OCI-LY7 (cell line): ENCODE measurements at regions not wholly inside any gene's neighbourhood (a gene's known extent, or its start where the extent isn't known, plus 50 kb on each side); places are given as distances from the start of the nearest gene placed in this dataset.

ENCODE experiments used
- BruUV-seq: library from RNA; stranded (reverse); fragments of 400-500 nt; replicated peaks from 2 replicates; lab custom pipeline; 2021; lab: Mats Ljungman, UMichigan
- CTCF ChIA-PET: fragments of 300-600 bp; sonication (Branson Sonifier 250); formaldehyde crosslinking; loops from one replicate; lab custom pipeline; 2022; ENCODE audit warnings: antibody characterized with exemption; ENCODE audit not compliant: unreplicated experiment; lab: Charles Lee
- POLR2A ChIA-PET: fragments of 300-600 bp; sonication (Branson Sonifier 250); formaldehyde crosslinking; loops from one replicate; lab custom pipeline; 2022; ENCODE audit warnings: antibody characterized with exemption; lab: Charles Lee
- DNase-seq: peaks from one replicate; pipeline ENCODE4 v3.0.0-alpha.2; 2015; ENCODE audit warnings: low spot score
- H2AFZ ChIP-seq: fragments of 200-600 bp; sonication (generic), shearing (Covaris generic); 2 replicates; pipeline ENCODE4 v1.6.1; 2014; ENCODE audit warnings: mild to moderate bottlenecking, antibody characterized with exemption, low read length, moderate library complexity
- H3K27ac ChIP-seq: fragments of 200-600 bp; sonication (generic); 2 replicates; pipeline ENCODE4 v1.5.1; 2014; ENCODE audit warnings: mixed run types, low read depth, mild to moderate bottlenecking, moderate library complexity, low read length, inconsistent platforms; ENCODE audit not compliant: poor library complexity, severe bottlenecking
- H3K36me3 ChIP-seq: fragments of 200-600 bp; sonication (generic); 2 replicates; pipeline ENCODE4 v1.6.1; 2014; ENCODE audit warnings: mild to moderate bottlenecking, antibody characterized with exemption, low read length, moderate library complexity, mixed read lengths; ENCODE audit not compliant: insufficient read depth
- H3K4me1 ChIP-seq: fragments of 200-600 bp; sonication (generic); 2 replicates; pipeline ENCODE4 v1.5.1; 2014; ENCODE audit warnings: mild to moderate bottlenecking, low read length; ENCODE audit not compliant: insufficient read depth, poor library complexity, severe bottlenecking
- H3K4me2 ChIP-seq: fragments of 200-600 bp; sonication (generic); 2 replicates; pipeline ENCODE4 v1.6.1; 2014; ENCODE audit warnings: mild to moderate bottlenecking, low read length
- H3K4me3 ChIP-seq: fragments of 200-600 bp; sonication (generic); 2 replicates; pipeline ENCODE4 v1.5.1; 2014; ENCODE audit warnings: mild to moderate bottlenecking, low read depth, low read length; ENCODE audit not compliant: poor library complexity, severe bottlenecking
- H3K79me2 ChIP-seq: fragments of 200-600 bp; sonication (generic); 2 replicates; pipeline ENCODE4 v1.6.1; 2016; ENCODE audit warnings: low read depth, mild to moderate bottlenecking, low read length, moderate library complexity, mixed read lengths; ENCODE audit not compliant: insufficient read depth
- H3K9me2 ChIP-seq: fragments of 200-600 bp; sonication (generic); 2 replicates; pipeline ENCODE4 v1.6.1; 2016; ENCODE audit warnings: mild to moderate bottlenecking, low read length, mixed read lengths; ENCODE audit not compliant: insufficient read depth
- H3K9me3 ChIP-seq: fragments of 200-600 bp; sonication (generic); 2 replicates; pipeline ENCODE4 v1.6.1; 2014; ENCODE audit warnings: mild to moderate bottlenecking, mixed run types, low read length, mixed read lengths
- H4K20me1 ChIP-seq: fragments of 200-600 bp; sonication (generic); 2 replicates; pipeline ENCODE4 v1.6.1; 2014; ENCODE audit warnings: mild to moderate bottlenecking, antibody characterized with exemption, low read length, moderate library complexity, mixed read lengths; ENCODE audit not compliant: insufficient read depth
- EZH2phosphoT487 ChIP-seq: fragments of 200-600 bp; sonication (generic); IDR thresholded peaks from 2 replicates; pipeline ENCODE4 v1.6.1; 2018; ENCODE audit warnings: low read depth, borderline replicate concordance, mild to moderate bottlenecking, mixed run types, antibody characterized with exemption, low read length, moderate library complexity, mixed read lengths
- intact Hi-C: fragments of 100-400 bp; cut with micrococcal nuclease; formaldehyde crosslinking; loops from one replicate; pipeline ENCODE4 v1.10.0; 2022; ENCODE audit not compliant: unreplicated experiment
- TF ChIP-seq, protein P1 (sequence below): fragments of 200-600 bp; sonication (generic); conservative IDR thresholded peaks from 2 replicates; pipeline ENCODE4 v1.5.1; 2014; ENCODE audit warnings: mild to moderate bottlenecking, antibody characterized with exemption, low read length, moderate library complexity, mixed read lengths

DNA sequence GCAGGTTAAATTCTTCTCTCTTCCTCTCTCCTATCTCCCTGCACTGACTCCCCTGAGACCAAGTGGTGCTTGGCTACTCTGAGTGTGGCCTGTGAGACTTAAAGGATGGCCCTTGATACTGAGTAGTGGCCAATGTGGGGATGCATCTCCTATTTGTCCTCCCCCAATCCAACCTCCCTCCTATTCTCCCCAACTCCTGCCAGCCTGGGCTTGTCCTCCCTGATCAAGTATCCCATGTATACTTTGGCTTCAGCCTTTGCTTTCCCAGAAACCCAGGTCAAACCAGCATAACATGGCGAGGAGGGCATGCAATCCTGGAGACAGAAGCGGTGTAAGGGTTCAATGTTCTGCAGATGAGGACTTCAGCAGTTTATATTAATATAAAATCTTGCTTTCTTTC is 77.9 kb upstream of the GRB10 start:
- BruUV-seq: no TSS peak
- no peaks in the 10 kb centered on the region for H4K20me1 ChIP-seq
- CTCF ChIA-PET: no interaction called here
- H3K79me2 ChIP-seq: no peaks in the 10 kb centered on the region
- no peaks in the 10 kb centered on the region for H3K9me3 ChIP-seq
- H3K4me2 ChIP-seq: no peak overlapping the region
- no peaks in the 10 kb centered on the region for H3K4me1 ChIP-seq
- H3K36me3 ChIP-seq: no peaks in the 10 kb centered on the region
- POLR2A ChIA-PET: no interaction called here
- no peak for DNase-seq
- intact Hi-C loops: no loop called here
- H3K27ac ChIP-seq: no peak overlapping the region
- H2AFZ ChIP-seq: no peak overlapping the region
- H3K9me2 ChIP-seq: no peaks in the 10 kb centered on the region
- H3K4me3 ChIP-seq: no peak overlapping the region
- no peak for TF ChIP-seq EZH2phosphoT487
- TF ChIP-seq, protein P1, sequence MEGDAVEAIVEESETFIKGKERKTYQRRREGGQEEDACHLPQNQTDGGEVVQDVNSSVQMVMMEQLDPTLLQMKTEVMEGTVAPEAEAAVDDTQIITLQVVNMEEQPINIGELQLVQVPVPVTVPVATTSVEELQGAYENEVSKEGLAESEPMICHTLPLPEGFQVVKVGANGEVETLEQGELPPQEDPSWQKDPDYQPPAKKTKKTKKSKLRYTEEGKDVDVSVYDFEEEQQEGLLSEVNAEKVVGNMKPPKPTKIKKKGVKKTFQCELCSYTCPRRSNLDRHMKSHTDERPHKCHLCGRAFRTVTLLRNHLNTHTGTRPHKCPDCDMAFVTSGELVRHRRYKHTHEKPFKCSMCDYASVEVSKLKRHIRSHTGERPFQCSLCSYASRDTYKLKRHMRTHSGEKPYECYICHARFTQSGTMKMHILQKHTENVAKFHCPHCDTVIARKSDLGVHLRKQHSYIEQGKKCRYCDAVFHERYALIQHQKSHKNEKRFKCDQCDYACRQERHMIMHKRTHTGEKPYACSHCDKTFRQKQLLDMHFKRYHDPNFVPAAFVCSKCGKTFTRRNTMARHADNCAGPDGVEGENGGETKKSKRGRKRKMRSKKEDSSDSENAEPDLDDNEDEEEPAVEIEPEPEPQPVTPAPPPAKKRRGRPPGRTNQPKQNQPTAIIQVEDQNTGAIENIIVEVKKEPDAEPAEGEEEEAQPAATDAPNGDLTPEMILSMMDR: no peak

DNA sequence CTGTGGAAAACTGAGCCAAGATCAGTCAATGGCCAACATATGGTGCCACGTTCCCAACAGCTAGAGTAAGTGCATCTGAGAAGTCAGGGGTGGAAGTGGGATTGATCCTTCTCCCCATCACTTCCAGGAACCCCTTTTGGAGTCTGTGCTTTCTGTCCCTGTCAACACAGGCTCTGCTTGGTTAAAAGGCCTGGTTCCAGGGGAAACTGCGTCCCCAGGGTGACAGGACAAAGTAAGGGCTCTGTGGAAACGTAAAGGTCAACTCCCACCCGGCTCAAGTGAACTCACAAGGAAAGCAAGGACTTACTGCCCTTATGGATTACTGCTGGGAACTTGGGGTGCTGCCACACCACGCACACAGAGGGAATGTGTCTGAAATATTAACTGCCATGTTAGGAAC is 77.5 kb upstream of the GRB10 start:
- TF ChIP-seq EZH2phosphoT487: no peak
- TF ChIP-seq, protein P1: no peak
- Histone ChIP-seq H3K9me3 (no peaks in the 10 kb centered on the region), H3K4me3 (no peak overlapping the region), H3K27ac (no peak overlapping the region), H3K36me3 (no peaks in the 10 kb centered on the region), H4K20me1 (no peaks in the 10 kb centered on the region), H3K4me2 (no peak overlapping the region), H3K4me1 (no peaks in the 10 kb centered on the region), H2AFZ (no peak overlapping the region), H3K9me2 (no peaks in the 10 kb centered on the region), H3K79me2 (no peaks in the 10 kb centered on the region)
- POLR2A ChIA-PET: no interaction called here
- BruUV-seq: no TSS peak
- CTCF ChIA-PET: no interaction called here
- intact Hi-C loops: no loop called here
- no peak for DNase-seq

DNA sequence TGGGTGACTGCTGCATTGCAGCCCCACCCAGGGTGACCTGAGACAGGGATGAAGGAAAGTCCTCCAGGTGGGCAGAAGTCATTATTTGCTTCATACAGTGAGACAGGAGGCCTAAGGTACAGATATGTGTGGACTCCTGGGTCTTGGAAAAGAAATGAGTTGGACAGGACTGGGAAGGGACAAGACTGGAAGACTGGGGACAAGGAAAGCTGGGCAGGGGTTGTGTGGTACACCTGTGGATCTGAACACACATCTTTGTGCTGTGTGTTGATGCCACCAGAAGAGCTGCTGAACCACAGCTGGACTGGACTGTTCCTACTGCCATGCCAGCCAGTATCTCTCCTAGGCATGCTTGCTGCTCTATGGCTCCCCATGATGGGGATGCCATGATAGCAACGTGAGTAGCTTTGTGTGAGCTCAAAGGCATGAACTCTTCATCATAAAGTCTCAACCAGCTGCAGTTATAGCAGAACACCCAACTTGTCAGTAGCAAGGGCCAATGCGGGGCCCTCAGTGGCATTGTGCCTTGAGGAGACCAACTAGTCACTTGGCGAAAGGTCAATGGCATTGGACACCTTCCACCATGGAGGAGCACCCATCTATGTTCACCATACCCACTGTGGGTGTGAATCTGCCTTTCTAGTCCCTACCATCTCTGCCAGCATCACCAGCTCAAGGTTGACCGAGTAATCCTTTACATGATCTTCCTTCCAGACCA is 76.0 kb upstream of the GRB10 start:
- ChIA-PET POLR2A (no interaction called here), CTCF (no interaction called here)
- DNase-seq: no peak
- H3K4me1 ChIP-seq: no peaks in the 10 kb centered on the region
- no TSS peak for BruUV-seq
- no peak for TF ChIP-seq EZH2phosphoT487
- TF ChIP-seq, protein P1: no peak
- H3K36me3 ChIP-seq: no peaks in the 10 kb centered on the region
- no peaks in the 10 kb centered on the region for H3K79me2 ChIP-seq
- no peak overlapping the region for H2AFZ ChIP-seq
- no peak overlapping the region for H3K4me2 ChIP-seq
- no peak overlapping the region for H3K27ac ChIP-seq
- H3K9me2 ChIP-seq: no peaks in the 10 kb centered on the region
- intact Hi-C loops: no loop called here
- H3K9me3 ChIP-seq: no peaks in the 10 kb centered on the region
- no peaks in the 10 kb centered on the region for H4K20me1 ChIP-seq
- no peak overlapping the region for H3K4me3 ChIP-seq
